SU-DHL-6 (cell line): ENCODE measurements at regions not wholly inside any gene's neighbourhood (a gene's known extent, or its start where the extent isn't known, plus 50 kb on each side); places are given as distances from the start of the nearest gene placed in this dataset.

ENCODE experiments used
- H2AFZ ChIP-seq: fragments of 200-600 bp; sonication (generic); 2 replicates; pipeline ENCODE4 v1.6.1; 2014; ENCODE audit warnings: low read depth, mild to moderate bottlenecking, moderate library complexity, mixed read lengths, antibody characterized with exemption, low read length; ENCODE audit not compliant: severe bottlenecking
- H3F3A ChIP-seq: fragments of 200-600 bp; shearing (Covaris generic); 2 replicates; pipeline ENCODE4 v1.6.0; 2016; ENCODE audit warnings: antibody characterized with exemption, mild to moderate bottlenecking; ENCODE audit not compliant: insufficient read depth
- H3K27ac ChIP-seq: fragments of 200-600 bp; sonication (generic); 2 replicates; pipeline ENCODE4 v1.5.1; 2016; ENCODE audit warnings: low read depth, mild to moderate bottlenecking, low read length, moderate library complexity, mixed read lengths
- H3K27me3 ChIP-seq: fragments of 200-600 bp; sonication (generic), shearing (Covaris generic); 2 replicates; pipeline ENCODE4 v1.6.0; 2014; ENCODE audit warnings: mild to moderate bottlenecking, low read length
- H3K36me3 ChIP-seq: fragments of 200-600 bp; sonication (generic); 2 replicates; pipeline ENCODE4 v1.6.1; 2014; ENCODE audit warnings: mild to moderate bottlenecking, low read length, mixed read lengths
- H3K4me2 ChIP-seq: fragments of 300-600, 200-600 bp; shearing (Covaris generic), sonication (generic); 2 replicates; pipeline ENCODE4 v1.6.0; 2014; ENCODE audit warnings: low read length, low read depth, mild to moderate bottlenecking; ENCODE audit not compliant: poor library complexity, severe bottlenecking
- H3K4me3 ChIP-seq: fragments of 200-600 bp; sonication (generic); 2 replicates; pipeline ENCODE4 v1.5.1; 2014; ENCODE audit warnings: antibody characterized with exemption, low read length, mild to moderate bottlenecking, mixed read lengths; ENCODE audit not compliant: insufficient read depth, poor library complexity, severe bottlenecking
- H3K79me2 ChIP-seq: fragments of 200-600 bp; sonication (generic); 2 replicates; pipeline ENCODE4 v1.6.1; 2014; ENCODE audit warnings: mild to moderate bottlenecking, low read length, moderate library complexity; ENCODE audit not compliant: insufficient read depth
- H3K9ac ChIP-seq: fragments of 200-600 bp; sonication (generic); 2 replicates; pipeline ENCODE4 v1.7.0; 2014; ENCODE audit warnings: mild to moderate bottlenecking, low read length
- H3K9me2 ChIP-seq: fragments of 200-600 bp; sonication (generic); replicated peaks from 2 replicates; pipeline ENCODE4 v1.6.1; 2014; ENCODE audit warnings: low read length; ENCODE audit not compliant: insufficient read depth
- H3K9me3 ChIP-seq: fragments of 200-600 bp; sonication (generic); 2 replicates; pipeline ENCODE4 v1.6.1; 2014; ENCODE audit warnings: low read length, mixed read lengths; ENCODE audit not compliant: insufficient read depth
- H4K20me1 ChIP-seq: fragments of 200-600 bp; sonication (generic); 2 replicates; pipeline ENCODE4 v1.6.1; 2014; ENCODE audit warnings: low read depth, mild to moderate bottlenecking, antibody characterized with exemption, low read length, moderate library complexity, mixed read lengths
- EZH2phosphoT487 ChIP-seq: fragments of 200-600 bp; sonication (generic), shearing (Covaris generic); conservative IDR thresholded peaks from 2 replicates; pipeline ENCODE4 v1.6.1; 2018; ENCODE audit warnings: mild to moderate bottlenecking, antibody characterized with exemption, low read length, moderate library complexity, mixed read lengths
- TF ChIP-seq, protein P1 (sequence below): fragments of 200-600 bp; sonication (generic); IDR thresholded peaks from one replicate; pipeline ENCODE4 v1.5.1; 2017; ENCODE audit warnings: antibody characterized with exemption, mild to moderate bottlenecking, low read length, moderate library complexity; ENCODE audit not compliant: insufficient read depth, poor library complexity, severe bottlenecking

DNA sequence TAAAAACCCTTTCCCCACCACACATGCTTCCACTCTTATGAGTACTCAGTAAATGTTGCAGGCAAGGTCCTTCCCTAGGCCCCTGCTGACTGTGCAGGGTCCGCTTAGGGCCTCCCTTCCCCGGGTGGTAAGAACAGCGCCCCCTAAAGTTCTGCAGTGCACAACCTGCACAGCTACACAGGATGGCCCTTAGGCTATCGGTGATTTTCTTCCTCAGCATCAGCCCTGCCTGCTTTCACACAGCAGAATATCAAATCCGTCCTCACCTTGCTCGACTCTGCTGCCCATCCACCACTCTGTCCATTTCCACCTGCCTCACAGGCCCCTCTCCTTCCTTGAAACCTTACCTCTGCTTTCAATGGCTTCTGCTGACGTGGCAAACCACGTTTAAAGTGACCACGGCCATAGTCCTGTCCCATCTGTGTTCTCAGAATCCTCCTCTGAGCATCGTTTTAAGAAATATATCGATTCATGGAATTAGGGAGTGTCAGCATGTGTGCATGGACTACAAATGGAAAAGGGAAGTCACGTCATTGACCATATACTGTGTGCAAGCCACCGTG, 51.4 kb upstream of the TMEM132E start:
- Histone ChIP-seq H3K9ac (no peak overlapping the region), H3K4me2 (no peak overlapping the region), H4K20me1 (no peaks in the 10 kb centered on the region), H2AFZ (no peak overlapping the region), H3K27me3 (no peaks in the 10 kb centered on the region), H3K36me3 (no peaks in the 10 kb centered on the region), H3K9me3 (no peaks in the 10 kb centered on the region), H3K79me2 (no peaks in the 10 kb centered on the region), H3F3A (no peaks in the 10 kb centered on the region), H3K9me2 (no peaks in the 10 kb centered on the region), H3K27ac (no peak overlapping the region), H3K4me3 (no peak overlapping the region)
- TF ChIP-seq, protein P1, sequence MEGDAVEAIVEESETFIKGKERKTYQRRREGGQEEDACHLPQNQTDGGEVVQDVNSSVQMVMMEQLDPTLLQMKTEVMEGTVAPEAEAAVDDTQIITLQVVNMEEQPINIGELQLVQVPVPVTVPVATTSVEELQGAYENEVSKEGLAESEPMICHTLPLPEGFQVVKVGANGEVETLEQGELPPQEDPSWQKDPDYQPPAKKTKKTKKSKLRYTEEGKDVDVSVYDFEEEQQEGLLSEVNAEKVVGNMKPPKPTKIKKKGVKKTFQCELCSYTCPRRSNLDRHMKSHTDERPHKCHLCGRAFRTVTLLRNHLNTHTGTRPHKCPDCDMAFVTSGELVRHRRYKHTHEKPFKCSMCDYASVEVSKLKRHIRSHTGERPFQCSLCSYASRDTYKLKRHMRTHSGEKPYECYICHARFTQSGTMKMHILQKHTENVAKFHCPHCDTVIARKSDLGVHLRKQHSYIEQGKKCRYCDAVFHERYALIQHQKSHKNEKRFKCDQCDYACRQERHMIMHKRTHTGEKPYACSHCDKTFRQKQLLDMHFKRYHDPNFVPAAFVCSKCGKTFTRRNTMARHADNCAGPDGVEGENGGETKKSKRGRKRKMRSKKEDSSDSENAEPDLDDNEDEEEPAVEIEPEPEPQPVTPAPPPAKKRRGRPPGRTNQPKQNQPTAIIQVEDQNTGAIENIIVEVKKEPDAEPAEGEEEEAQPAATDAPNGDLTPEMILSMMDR: peak; percentile 13
- no peak for TF ChIP-seq EZH2phosphoT487

DNA sequence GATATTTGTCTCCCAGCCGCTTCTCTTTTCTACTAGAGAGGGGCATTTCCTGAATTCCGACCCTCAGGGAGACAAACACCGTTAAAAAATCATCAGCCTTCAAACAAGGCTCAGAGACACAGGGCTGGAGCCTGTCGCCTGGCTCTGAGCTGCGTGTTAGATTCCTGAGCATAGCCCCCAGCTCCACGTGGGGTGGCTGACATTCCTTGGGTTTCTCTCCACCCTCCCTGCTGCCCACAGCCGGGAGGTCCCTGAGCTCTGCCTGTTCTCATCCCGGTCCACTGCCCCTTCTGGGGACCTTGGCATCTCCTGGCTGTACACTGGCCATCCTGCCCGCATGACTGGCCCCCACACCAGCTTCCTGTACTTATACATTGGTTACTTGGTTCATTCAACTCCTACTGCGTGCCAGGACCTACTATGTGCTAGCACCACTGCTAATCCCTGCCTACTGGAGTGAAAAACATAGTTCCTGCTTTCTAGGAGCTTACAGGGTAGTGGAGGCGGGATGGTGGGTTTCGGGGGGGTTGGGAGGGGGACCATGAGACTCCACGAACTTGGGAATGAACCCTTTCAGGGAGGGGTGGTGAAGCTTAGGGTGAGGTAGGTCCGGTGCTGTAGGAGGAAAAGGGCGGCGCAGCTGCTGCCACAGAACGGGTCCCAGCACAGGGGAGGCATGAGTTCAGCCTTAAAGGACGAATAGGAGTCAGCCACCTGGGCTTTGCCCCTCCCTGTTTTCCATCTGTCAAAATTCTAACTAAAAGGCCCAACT, 52.1 kb upstream of the TMEM132E start:
- Histone ChIP-seq H3K9me2 (no peaks in the 10 kb centered on the region), H4K20me1 (no peaks in the 10 kb centered on the region), H3K9ac (no peak overlapping the region), H3F3A (no peaks in the 10 kb centered on the region), H3K36me3 (no peaks in the 10 kb centered on the region), H3K27me3 (no peaks in the 10 kb centered on the region), H3K79me2 (no peaks in the 10 kb centered on the region), H3K27ac (no peak overlapping the region), H3K4me2 (no peak overlapping the region), H3K4me3 (no peak overlapping the region), H3K9me3 (no peaks in the 10 kb centered on the region), H2AFZ (no peak overlapping the region)
- no peak for TF ChIP-seq EZH2phosphoT487
- TF ChIP-seq, protein P1: no peak

DNA sequence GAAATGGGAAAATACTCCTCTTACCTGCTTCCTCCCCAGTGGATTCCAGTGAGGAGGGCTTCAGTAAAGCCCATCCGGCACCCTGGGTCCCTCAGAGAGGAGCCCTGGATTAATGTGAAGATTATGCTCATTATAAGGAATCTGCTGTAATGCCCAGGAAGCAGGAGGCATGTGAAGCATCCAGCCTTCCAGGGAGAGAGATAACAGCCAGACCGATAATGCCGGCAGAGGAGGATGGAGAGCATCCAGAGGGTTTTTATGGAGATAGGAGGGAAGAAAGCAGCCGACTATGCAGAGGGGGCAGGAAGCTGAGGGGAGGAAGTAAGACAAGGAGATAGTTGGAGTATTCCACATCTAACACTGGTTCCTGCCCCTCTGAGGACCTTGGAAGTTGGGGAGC, 53.7 kb upstream of the TMEM132E start:
- TF ChIP-seq, protein P1: no peak
- no peak for TF ChIP-seq EZH2phosphoT487
- Histone ChIP-seq H3K9me2 (no peaks in the 10 kb centered on the region), H3K9ac (no peak overlapping the region), H3K36me3 (no peaks in the 10 kb centered on the region), H3F3A (no peaks in the 10 kb centered on the region), H2AFZ (no peak overlapping the region), H3K9me3 (no peaks in the 10 kb centered on the region), H3K79me2 (no peaks in the 10 kb centered on the region), H3K4me2 (no peak overlapping the region), H4K20me1 (no peaks in the 10 kb centered on the region), H3K27ac (no peak overlapping the region), H3K4me3 (no peak overlapping the region), H3K27me3 (no peaks in the 10 kb centered on the region)
